ENCODE measurements at regions not wholly inside any gene's neighbourhood (a gene's known extent, or its start where the extent isn't known, plus 50 kb on each side); places are given as distances from the start of the nearest gene placed in this dataset.

GRCh38 chr18:38010037-38010436 lies 444.4 kb upstream of the CELF4 start:
- intact Hi-C loops (cut with micrococcal nuclease): no loop called here
- Histone ChIP-seq H3K36me3 (ENCODE audit: control insufficient read depth, insufficient read depth, low read length) (no peaks in the 10 kb centered on the region), H3K4me1 (ENCODE audit: control insufficient read depth, insufficient read depth, low read length) (no peaks in the 10 kb centered on the region), H3K27me3 (ENCODE audit: control insufficient read depth, insufficient read depth, low read length) (no peaks in the 10 kb centered on the region), H3K9me3 (ENCODE audit: control insufficient read depth, insufficient read depth, low read length) (peaks cover 5% of the 10 kb centered on the region), H3K27ac (ENCODE audit: low read length) (no peak overlapping the region), H3K4me3 (ENCODE audit: low read length) (no peak overlapping the region)
- WGBS (ENCODE audit: insufficient coverage): 80% methylated on average over 2 of the region's 2 CpGs
- TF ChIP-seq, protein P1, sequence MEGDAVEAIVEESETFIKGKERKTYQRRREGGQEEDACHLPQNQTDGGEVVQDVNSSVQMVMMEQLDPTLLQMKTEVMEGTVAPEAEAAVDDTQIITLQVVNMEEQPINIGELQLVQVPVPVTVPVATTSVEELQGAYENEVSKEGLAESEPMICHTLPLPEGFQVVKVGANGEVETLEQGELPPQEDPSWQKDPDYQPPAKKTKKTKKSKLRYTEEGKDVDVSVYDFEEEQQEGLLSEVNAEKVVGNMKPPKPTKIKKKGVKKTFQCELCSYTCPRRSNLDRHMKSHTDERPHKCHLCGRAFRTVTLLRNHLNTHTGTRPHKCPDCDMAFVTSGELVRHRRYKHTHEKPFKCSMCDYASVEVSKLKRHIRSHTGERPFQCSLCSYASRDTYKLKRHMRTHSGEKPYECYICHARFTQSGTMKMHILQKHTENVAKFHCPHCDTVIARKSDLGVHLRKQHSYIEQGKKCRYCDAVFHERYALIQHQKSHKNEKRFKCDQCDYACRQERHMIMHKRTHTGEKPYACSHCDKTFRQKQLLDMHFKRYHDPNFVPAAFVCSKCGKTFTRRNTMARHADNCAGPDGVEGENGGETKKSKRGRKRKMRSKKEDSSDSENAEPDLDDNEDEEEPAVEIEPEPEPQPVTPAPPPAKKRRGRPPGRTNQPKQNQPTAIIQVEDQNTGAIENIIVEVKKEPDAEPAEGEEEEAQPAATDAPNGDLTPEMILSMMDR (IDR thresholded peaks at IDR 0.05): no peak
- H3K4me3 Mint-ChIP-seq: no peak overlapping the region
- DNase-seq: no peak
- no peaks in the 10 kb centered on the region for H3K4me1 Mint-ChIP-seq
- no peak overlapping the region for H3K27ac Mint-ChIP-seq
- H3K27me3 Mint-ChIP-seq (ENCODE audit: low read depth in 2 of 2): no peaks in the 10 kb centered on the region
- peaks cover 11 to 13% of the 10 kb centered on the region in 2 donors for H3K9me3 Mint-ChIP-seq
- H3K36me3 Mint-ChIP-seq: no peaks in the 10 kb centered on the region
- no peak for ATAC-seq

GRCh38 chr18:38009320-38009719 lies 443.7 kb upstream of the CELF4 start:
- intact Hi-C loops (cut with micrococcal nuclease): no loop called here
- DNase-seq: no peak
- Histone ChIP-seq H3K4me1 (ENCODE audit: control insufficient read depth, insufficient read depth, low read length) (no peaks in the 10 kb centered on the region), H3K4me3 (ENCODE audit: low read length) (no peak overlapping the region), H3K36me3 (ENCODE audit: control insufficient read depth, insufficient read depth, low read length) (no peaks in the 10 kb centered on the region), H3K27me3 (ENCODE audit: control insufficient read depth, insufficient read depth, low read length) (no peaks in the 10 kb centered on the region), H3K27ac (ENCODE audit: low read length) (no peak overlapping the region), H3K9me3 (ENCODE audit: control insufficient read depth, insufficient read depth, low read length) (peaks cover 5% of the 10 kb centered on the region)
- Mint-ChIP-seq H3K36me3 (no peaks in the 10 kb centered on the region), H3K4me3 (no peak overlapping the region), H3K4me1 (no peaks in the 10 kb centered on the region), H3K9me3 (peaks cover 13 to 14% of the 10 kb centered on the region in 2 donors), H3K27me3 (ENCODE audit: low read depth in 2 of 2) (no peaks in the 10 kb centered on the region), H3K27ac (no peak overlapping the region)
- no CpG with 5 or more reads among the region's 1 CpG for WGBS (ENCODE audit: insufficient coverage)
- no peak for ATAC-seq
- TF ChIP-seq, protein P1 (IDR thresholded peaks at IDR 0.05): no peak

GRCh38 chr18:38007676-38008330 lies 442.2 kb upstream of the CELF4 start:
- ATAC-seq: no peak
- no peak for DNase-seq
- Mint-ChIP-seq H3K27me3 (ENCODE audit: low read depth in 2 of 2) (no peaks in the 10 kb centered on the region), H3K27ac (no peak overlapping the region), H3K36me3 (no peaks in the 10 kb centered on the region), H3K9me3 (peaks cover 19 to 20% of the 10 kb centered on the region in 2 donors), H3K4me3 (no peak overlapping the region), H3K4me1 (no peaks in the 10 kb centered on the region)
- H3K9me3 ChIP-seq (ENCODE audit: control insufficient read depth, insufficient read depth, low read length): peaks cover 9% of the 10 kb centered on the region
- 88% methylated on average over 4 of the region's 6 CpGs for WGBS (ENCODE audit: insufficient coverage)
- no peaks in the 10 kb centered on the region for H3K27me3 ChIP-seq (ENCODE audit: control insufficient read depth, insufficient read depth, low read length)
- no peaks in the 10 kb centered on the region for H3K4me1 ChIP-seq (ENCODE audit: control insufficient read depth, insufficient read depth, low read length)
- intact Hi-C loops (cut with micrococcal nuclease): no loop called here
- H3K36me3 ChIP-seq (ENCODE audit: control insufficient read depth, insufficient read depth, low read length): no peaks in the 10 kb centered on the region
- H3K4me3 ChIP-seq (ENCODE audit: low read length): no peak overlapping the region
- TF ChIP-seq, protein P1 (IDR thresholded peaks at IDR 0.05): no peak
- H3K27ac ChIP-seq (ENCODE audit: low read length): no peak overlapping the region

DNA sequence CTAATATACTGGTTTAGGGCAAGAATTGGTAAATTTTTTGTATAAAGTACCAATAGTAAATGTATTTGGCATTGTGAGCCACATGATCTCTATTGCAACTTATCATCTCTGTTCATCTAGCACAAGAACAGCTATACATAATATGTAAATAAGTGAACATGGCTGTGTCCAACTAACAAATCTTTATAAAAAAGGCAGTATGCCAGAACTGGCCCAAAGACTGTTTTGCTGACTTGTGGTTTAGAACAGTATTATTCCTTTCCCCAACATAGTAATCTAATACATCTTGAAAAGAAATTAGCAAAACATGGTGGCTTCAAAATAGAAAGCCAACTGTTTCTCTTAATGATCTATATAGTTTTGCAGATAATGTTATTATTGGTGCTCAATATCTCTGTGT lies 441.4 kb upstream of the CELF4 start:
- no peaks in the 10 kb centered on the region for H3K4me1 Mint-ChIP-seq
- Histone ChIP-seq H3K4me3 (ENCODE audit: low read length) (no peak overlapping the region), H3K27ac (ENCODE audit: low read length) (no peak overlapping the region), H3K27me3 (ENCODE audit: control insufficient read depth, insufficient read depth, low read length) (no peaks in the 10 kb centered on the region), H3K36me3 (ENCODE audit: control insufficient read depth, insufficient read depth, low read length) (no peaks in the 10 kb centered on the region), H3K4me1 (ENCODE audit: control insufficient read depth, insufficient read depth, low read length) (no peaks in the 10 kb centered on the region), H3K9me3 (ENCODE audit: control insufficient read depth, insufficient read depth, low read length) (peaks cover 9% of the 10 kb centered on the region)
- H3K9me3 Mint-ChIP-seq: peaks cover 19 to 22% of the 10 kb centered on the region in 2 donors
- TF ChIP-seq, protein P1 (IDR thresholded peaks at IDR 0.05): no peak
- H3K36me3 Mint-ChIP-seq: no peaks in the 10 kb centered on the region
- DNase-seq: no peak
- no peaks in the 10 kb centered on the region for H3K27me3 Mint-ChIP-seq (ENCODE audit: low read depth in 2 of 2)
- H3K4me3 Mint-ChIP-seq: no peak overlapping the region
- no peak for ATAC-seq
- no peak overlapping the region for H3K27ac Mint-ChIP-seq
- intact Hi-C loops (cut with micrococcal nuclease): no loop called here
